Stimulated activated CD4-positive, alpha-beta T cell treated with anti-CD3 and anti-CD28 coated beads, Interleukin-1b, Interleukin-23, amount 100 ng/mL, for 48 hours (primary cell): ENCODE measurements at regions not wholly inside any gene's neighbourhood (a gene's known extent, or its start where the extent isn't known, plus 50 kb on each side); places are given as distances from the start of the nearest gene placed in this dataset.

ENCODE experiments used
- DNase-seq: peaks from one replicate; pipeline ENCODE4 v3.0.0-alpha.2; 2020

DNA sequence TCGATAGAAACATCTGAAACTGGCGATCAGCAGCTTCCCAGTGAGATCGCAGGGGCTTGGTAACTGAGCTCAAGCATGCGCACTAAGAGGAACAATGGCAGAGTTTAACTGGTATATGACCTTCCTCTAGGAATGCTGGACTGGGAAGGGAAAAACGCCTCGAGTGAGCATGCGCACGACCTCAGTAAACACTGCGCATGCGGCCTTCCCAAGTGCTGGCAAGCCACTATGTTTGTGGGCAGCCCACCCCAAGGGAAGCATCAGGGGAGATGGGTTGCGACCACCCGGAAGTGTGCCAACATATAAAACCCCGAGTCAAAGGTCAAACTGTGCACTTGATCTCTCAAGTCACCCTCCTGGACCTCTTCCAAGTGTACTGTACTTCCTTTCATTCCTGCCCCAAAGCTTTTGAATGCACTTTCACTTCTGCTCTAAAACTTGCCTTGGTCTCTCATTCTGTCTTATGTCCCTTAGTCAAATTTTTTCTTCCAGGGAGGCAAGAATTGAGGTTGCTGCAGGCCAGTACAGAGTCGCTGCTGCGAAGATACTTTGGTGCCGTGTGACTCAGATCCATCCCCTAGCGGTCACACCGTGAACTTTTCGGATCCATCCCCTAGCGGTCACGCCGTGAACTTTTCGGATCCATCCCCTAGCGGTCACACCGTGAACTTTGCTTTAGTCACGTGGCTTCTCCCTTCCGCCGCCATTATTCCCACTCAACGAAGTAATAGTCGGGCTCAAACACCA, 243.3 kb downstream of the FAM43A start:
- DNase-seq: no peak

DNA sequence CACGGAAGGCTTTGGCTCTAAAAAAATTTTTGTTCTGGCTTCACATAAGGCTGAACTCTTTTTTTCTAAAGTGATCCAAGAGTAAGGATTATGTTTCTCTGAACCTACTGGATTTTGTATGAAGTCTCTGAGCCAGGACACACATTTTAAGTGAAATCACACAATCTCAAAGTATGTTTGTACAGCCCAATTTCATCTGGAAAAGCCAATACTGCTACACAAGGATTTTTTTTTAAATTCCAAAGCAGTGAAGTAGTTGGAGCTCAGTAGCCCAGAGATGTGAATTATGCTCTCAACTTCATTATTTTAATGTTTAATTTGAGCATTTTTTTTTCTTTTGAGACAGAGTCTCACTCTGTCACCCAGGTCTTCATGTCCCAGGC, 243.9 kb downstream of the FAM43A start:
- no peak for DNase-seq

DNA sequence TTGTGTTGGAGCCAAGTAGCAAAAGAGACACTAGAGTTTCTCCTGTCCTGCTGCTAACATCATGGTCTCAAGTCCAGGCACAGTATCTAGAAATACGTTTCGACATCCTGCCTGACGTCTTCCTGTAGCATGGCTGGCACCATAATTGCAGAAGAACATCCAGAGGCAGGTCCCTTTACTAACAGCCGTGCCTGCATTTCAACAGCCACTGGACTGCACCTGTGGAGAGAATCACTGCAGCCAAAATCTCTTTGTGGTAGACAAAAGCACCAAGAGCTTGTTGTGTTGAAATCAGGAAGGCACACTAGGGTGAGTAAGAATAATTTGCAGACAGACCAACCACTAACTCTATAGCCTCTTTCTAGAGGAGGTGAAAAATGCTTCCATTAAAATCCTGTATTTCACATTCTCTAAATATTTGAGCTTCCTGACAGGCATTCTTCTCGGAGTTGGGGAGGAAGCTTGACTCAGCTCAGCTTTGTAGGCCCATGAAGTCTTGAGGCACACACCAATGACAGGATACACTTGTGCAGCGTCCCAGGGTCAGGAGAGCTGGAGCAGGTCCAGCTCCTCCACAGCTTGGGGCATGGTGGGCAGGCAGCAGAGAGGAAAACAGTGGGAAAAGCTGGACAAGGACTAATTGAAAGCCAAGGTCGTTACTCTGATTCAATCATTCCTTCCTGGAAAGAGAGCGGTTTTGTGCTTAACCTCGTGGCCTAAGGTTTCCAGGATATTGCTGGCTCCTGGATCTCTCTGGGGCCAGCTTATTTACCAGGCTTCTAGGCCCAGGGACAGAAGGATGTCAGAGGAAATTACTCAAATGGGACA, 244.9 kb downstream of the FAM43A start:
- no peak for DNase-seq

DNA sequence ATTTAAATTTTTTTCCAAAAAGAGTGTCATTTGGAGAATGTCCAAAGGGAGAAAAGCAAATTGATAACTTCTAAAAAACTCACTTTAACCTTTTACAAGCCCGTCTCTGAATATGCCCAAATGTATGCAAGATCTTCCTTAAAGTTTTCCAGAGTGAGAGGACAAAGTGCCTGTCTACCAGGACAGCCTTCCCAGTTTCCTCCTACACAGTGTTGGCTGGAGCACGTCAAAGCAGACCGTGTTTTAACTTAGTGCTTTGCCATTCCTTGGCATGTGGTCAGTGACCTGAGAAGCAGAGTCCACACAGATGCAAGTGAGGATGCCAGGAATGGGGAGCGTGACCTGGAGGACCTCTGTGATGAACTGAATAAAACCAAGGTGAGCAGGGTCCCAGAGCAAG, 245.7 kb downstream of the FAM43A start:
- no peak for DNase-seq

DNA sequence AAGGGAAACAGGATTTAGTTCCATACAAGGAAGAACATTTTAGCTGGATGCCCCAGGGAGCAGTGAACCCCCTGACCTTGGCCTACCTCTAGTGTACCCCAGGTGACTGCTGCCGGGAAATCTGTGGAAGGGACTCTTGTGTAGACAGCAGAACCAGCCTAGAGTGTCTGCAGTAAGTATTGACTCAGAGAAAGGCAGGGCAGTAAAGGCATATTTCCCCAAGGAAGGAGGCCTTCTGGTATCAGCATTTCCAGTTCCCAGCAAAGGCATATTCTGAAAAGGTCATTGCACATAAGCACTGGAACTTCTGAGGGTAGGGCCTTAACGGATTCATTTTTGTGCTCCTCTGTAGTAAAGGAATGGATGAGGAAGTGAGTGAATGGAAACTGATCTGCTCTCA, 246.2 kb downstream of the FAM43A start:
- no peak for DNase-seq

GRCh38 chr3:194933465-194933864, 247.8 kb downstream of the FAM43A start:
- no peak for DNase-seq

DNA sequence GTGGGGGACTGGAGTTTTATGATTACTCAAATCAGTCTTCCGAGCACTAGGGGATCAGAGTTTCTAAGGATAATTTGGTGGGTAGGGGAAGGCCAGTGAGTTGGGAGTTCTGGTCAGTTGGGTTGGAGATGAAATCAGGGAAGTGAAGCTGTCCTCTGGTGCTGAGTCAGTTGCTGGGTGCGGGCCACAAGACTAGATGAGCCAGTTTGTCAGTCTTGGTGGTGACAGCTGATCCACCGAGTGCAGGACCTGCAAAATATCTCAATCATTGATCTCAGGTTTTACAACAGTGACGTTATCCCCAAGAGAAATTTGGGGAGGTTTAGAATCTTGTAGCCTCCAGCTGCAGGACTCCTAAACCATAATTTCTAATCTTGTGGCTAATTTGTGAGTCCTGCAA, 249.4 kb downstream of the FAM43A start:
- no peak for DNase-seq

DNA sequence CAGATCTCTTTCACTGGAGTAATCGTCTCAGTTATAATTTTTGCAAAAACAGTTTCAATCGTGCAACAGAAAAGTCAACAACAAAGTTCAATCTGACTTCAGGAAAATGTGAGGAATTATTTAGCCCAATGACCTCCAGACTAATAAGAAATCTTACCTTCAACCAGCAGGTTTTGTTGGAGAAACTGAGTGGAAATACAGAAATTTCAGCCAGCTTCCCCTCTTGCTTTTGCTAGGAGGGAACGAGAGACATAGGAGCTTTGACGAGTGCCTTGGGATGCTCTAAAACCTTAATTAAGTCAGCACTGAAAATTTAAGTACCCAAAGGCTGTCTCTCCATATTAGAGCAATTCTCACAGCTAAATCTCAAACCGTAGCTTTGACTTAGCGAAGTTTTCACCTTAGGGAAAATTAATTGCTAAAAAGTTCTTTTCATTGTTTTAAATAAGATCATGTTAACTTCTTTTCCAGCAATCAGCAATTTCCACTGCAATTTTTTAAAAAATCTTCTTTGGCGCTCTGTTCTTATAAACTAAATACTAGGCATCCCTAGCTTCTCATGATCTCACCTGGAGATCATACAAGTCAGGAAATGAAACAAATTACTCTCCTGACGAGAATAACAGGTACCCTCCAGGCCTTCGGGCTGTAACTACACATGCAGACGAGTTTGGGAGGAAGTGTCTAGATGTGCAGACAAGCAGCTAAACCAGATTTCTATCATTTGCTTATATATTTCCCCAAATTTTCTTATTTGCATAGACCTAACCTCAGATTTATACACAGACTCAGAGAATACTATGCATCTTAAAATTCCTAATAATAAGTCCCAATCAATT, 250.2 kb downstream of the FAM43A start:
- DNase-seq: no peak

DNA sequence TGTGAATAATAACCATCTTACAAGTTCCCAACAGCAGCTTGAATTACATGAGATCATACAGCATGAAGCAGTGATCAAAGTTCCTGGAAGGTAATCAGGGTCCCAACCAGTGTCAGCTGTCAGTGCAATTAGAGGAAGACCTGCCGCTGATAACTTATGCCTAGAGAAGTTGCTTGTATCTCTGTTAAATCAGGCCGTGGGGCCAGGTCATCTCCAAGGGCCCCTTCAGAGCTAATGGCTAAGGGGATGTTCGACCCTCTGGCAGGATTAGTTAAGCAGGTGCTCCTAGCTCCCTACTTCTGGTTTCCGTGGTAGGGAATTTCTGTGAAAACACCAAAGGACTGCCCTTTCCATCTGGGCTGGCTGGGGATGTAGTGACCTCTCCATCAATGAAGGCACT, 251.0 kb downstream of the FAM43A start:
- no peak for DNase-seq

DNA sequence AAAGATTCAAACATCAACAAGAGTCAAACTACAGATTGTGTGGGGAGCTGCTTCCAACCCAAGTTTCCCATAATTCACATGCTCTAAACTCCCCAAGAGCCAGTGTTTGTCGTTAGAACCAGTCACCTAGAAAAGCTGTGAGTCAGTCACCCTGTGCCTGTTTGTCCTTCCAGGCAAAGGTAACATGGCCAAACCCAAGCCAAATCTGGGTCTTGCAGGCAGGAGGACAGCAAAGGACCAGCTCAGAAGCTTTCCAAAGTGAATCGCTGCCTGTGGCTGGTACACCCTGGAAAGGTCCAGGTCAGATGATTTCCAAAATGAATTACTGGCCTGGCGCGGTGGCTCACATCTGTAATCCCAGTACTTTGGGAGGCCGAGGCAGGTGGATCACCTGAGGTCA, 251.5 kb downstream of the FAM43A start:
- DNase-seq: no peak

DNA sequence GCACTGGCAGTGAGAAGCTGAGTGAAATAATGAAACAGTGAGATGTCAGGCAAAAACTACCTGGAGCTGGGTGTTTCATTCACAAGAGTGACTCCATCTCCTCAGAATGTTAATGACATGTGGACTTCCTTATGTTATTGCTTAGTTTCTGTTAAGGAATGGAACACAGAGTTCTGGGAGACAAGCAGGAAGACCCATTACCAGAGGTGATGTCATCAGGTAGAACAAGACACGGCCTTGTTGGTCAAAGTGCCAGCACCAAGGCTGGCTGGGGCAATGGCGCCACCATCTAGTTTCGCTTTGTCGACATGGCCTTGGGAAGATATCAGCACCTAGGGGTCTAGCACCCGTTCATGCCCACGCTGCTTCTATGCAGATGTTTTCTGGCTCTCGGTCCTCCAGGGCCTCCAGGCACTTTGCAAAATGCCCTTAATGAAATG, 252.2 kb downstream of the FAM43A start:
- DNase-seq: no peak

GRCh38 chr3:194938845-194939531, 253.3 kb downstream of the FAM43A start:
- DNase-seq: no peak

- DNase-seq: no peak
These were observed 253.8 kb downstream of the FAM43A start for GRCh38 chr3:194939532-194939909.

GRCh38 chr3:194939949-194940770, 254.5 kb downstream of the FAM43A start:
- no peak for DNase-seq

- DNase-seq: no peak
These were observed 255.8 kb downstream of the FAM43A start for GRCh38 chr3:194941360-194941955.

- DNase-seq: no peak
These were observed 256.4 kb downstream of the FAM43A start for GRCh38 chr3:194941956-194942511.

- no peak for DNase-seq
These were observed 258.8 kb downstream of the FAM43A start for GRCh38 chr3:194944526-194944925.

DNA sequence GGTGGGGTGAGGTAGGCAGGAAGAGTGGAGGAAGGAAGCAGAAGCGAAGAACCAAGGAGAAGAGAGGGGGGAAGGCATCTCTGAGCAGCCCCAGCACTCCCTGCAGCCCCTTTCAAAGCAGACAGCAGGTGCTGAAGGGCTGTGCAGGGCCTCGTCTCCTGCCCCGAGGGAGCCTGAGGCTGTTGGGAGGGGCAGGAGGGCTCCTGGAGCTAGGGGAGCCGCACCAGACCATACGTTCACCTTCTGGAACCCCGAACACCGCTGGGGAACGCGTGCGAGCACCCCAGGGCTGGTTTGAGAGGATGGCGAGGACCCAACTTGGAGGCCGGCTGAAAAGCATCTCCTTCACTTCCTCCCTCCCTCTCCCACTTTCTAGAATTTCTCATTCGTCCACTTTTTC, 259.8 kb downstream of the FAM43A start:
- no peak for DNase-seq

- DNase-seq: no peak
These were observed 260.4 kb downstream of the FAM43A start for GRCh38 chr3:194946091-194946490.

DNA sequence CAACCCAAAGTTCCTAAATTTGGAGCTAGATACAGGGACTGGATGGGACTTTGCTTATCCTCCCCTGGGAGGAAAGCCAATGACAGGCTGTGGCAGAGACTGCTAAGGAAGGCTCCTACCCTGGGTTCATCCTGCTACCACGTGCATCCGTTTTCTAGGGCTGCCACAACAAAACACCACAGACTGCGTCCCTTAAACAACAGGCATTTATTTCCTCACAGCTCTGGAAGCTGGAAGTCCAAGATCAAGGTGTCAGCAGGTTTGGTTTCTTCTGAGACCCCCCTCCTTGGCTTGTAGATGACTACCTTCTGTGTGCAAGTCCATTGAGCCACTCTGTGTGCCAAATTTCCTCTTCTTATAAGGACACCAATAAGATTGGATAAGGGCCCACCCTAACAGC, 263.9 kb downstream of the FAM43A start:
- DNase-seq: no peak
